SK-N-SH (cell line): ENCODE measurements at regions not wholly inside any gene's neighbourhood (a gene's known extent, or its start where the extent isn't known, plus 50 kb on each side); places are given as distances from the start of the nearest gene placed in this dataset.

Source experiments
- CTCF ChIA-PET: fragments of 300-600, 350-600 bp; formaldehyde crosslinking; extraction: SDS; loops from one replicate; lab custom pipeline; 2021; lab: Yijun Ruan, JAX
- POLR2A ChIA-PET: fragments of 350-600 bp; sonication (Branson Sonifier 250); formaldehyde crosslinking; extraction: SDS; loops from one replicate; lab custom pipeline; 2020; ENCODE audit warnings: antibody characterized with exemption, inconsistent platforms; lab: Yijun Ruan, JAX
- DNase-seq: peaks from one replicate; pipeline ENCODE4 v3.0.0; 2012
- H2AFZ ChIP-seq: fragments of 200-600 bp; sonication (generic); 2 replicates; pipeline ENCODE4 v1.8.1; 2016; ENCODE audit warnings: antibody characterized with exemption, mild to moderate bottlenecking, low read depth
- H3F3A ChIP-seq: fragments of 200-600 bp; sonication (generic); replicated peaks from 2 replicates; pipeline ENCODE3; 2016; ENCODE audit warnings: antibody characterized with exemption, mild to moderate bottlenecking; ENCODE audit not compliant: insufficient read depth
- H3K27ac ChIP-seq, 2 experiments: fragments of 200-500 bp in 1 of 2; fragments of 200-600 bp in 1 of 2; sonication (Bioruptor generic) in 1 of 2; sonication (generic), shearing (Covaris generic) in 1 of 2; 2 replicates each; pipeline versions ENCODE4 v1.5.1 to v1.6.1; 2014 to 2016; ENCODE audit warnings: low read depth in 2 of 2, inconsistent platforms in 1 of 2, low read length in 1 of 2, mild to moderate bottlenecking in 1 of 2, mixed read lengths in 1 of 2
- H3K27me3 ChIP-seq: fragments of 200-600 bp; sonication (generic), shearing (Covaris generic); 2 replicates; pipeline ENCODE4 v1.6.1; 2016; ENCODE audit warnings: mixed run types; ENCODE audit not compliant: insufficient read depth
- H3K36me3 ChIP-seq, 2 experiments: fragments of 200-500 bp in 1 of 2; fragments of 200-600 bp in 1 of 2; sonication (Bioruptor generic) in 1 of 2; sonication (generic) in 1 of 2; replicated peaks in 1 of 2; 2 replicates each; pipeline versions ENCODE3 to v1.5.1; 2014 to 2016; ENCODE audit warnings: low read length in 1 of 2, mild to moderate bottlenecking in 1 of 2; ENCODE audit not compliant: insufficient read depth in 2 of 2, control insufficient read depth in 1 of 2
- H3K4me1 ChIP-seq, 2 experiments: fragments of 200-500 bp in 1 of 2; fragments of 200-600 bp in 1 of 2; sonication (Bioruptor generic) in 1 of 2; sonication (generic), shearing (Covaris generic) in 1 of 2; 2 replicates each; pipeline versions ENCODE4 v1.5.1 to v1.6.1; 2014 to 2016; ENCODE audit warnings: low read depth in 1 of 2, low read length in 1 of 2, mixed run types in 1 of 2; ENCODE audit not compliant: insufficient read depth in 2 of 2, control insufficient read depth in 1 of 2
- H3K4me2 ChIP-seq: fragments of 200-600 bp; sonication (generic), shearing (Covaris generic); 2 replicates; pipeline ENCODE4 v1.6.1; 2017; ENCODE audit warnings: mixed run types
- H3K4me3 ChIP-seq, 2 experiments: fragments of 200-500 bp in 1 of 2; fragments of 200-600 bp in 1 of 2; sonication (Bioruptor generic) in 1 of 2; sonication (generic), shearing (Covaris generic) in 1 of 2; 2 replicates each; pipeline versions ENCODE4 v1.5.1 to v1.8.1; 2014 to 2016; ENCODE audit warnings: low read depth in 2 of 2, inconsistent platforms in 1 of 2, low read length in 1 of 2, mild to moderate bottlenecking in 1 of 2, mixed read lengths in 1 of 2, moderate library complexity in 1 of 2
- H3K79me2 ChIP-seq: fragments of 200-600 bp; sonication (generic); 2 replicates; pipeline ENCODE4 v1.8.1; 2017; ENCODE audit warnings: mild to moderate bottlenecking; ENCODE audit not compliant: insufficient read depth
- H3K9ac ChIP-seq: fragments of 200-600 bp; sonication (generic); 2 replicates; pipeline ENCODE4 v1.6.1; 2017; ENCODE audit warnings: mixed run types
- H3K9me2 ChIP-seq: fragments of 200-600 bp; sonication (generic); 2 replicates; pipeline ENCODE4 v1.6.1; 2017; ENCODE audit warnings: mixed run types
- H3K9me3 ChIP-seq: fragments of 200-600 bp; sonication (generic); 2 replicates; pipeline ENCODE4 v1.6.1; 2017; ENCODE audit warnings: mixed run types, mild to moderate bottlenecking, moderate library complexity
- H4K20me1 ChIP-seq: fragments of 200-600 bp; sonication (generic); 2 replicates; pipeline ENCODE4 v1.6.1; 2017; ENCODE audit warnings: mild to moderate bottlenecking, mixed run types; ENCODE audit not compliant: insufficient read depth
- CHD2 ChIP-seq: fragments of 150-350 bp; IDR thresholded peaks from 2 replicates; pipeline ENCODE4 v1.6.1; 2018; ENCODE audit warnings: low read length; ENCODE audit not compliant: partially characterized antibody
- EP300 ChIP-seq, 2 experiments: IDR thresholded peaks; 2 replicates each; pipeline versions ENCODE4 v1.4.0 to v1.6.1; 2012; ENCODE audit warnings: borderline replicate concordance in 1 of 2, low read depth in 1 of 2, low read length in 1 of 2
- FOSL2 ChIP-seq: IDR thresholded peaks from 2 replicates; pipeline ENCODE4 v1.4.0; 2012; ENCODE audit warnings: low read depth, mild to moderate bottlenecking, moderate library complexity, borderline replicate concordance
- FOXJ3 ChIP-seq: sonication (generic); formaldehyde crosslinking; IDR thresholded peaks from 2 replicates; pipeline ENCODE4 v1.5.1; 2020; ENCODE audit warnings: mild to moderate bottlenecking, missing genetic modification reagents
- FOXM1 ChIP-seq: IDR thresholded peaks from 2 replicates; pipeline ENCODE4 v1.4.0; 2012; ENCODE audit warnings: low read depth, mild to moderate bottlenecking
- GABPA ChIP-seq: IDR thresholded peaks from 2 replicates; pipeline ENCODE4 v1.4.0; 2012; ENCODE audit warnings: low read depth, mild to moderate bottlenecking
- MEF2A ChIP-seq: IDR thresholded peaks from 2 replicates; pipeline ENCODE4 v1.4.0; 2012; ENCODE audit warnings: low read depth, borderline replicate concordance
- NFIC ChIP-seq: IDR thresholded peaks from 2 replicates; pipeline ENCODE4 v1.4.0; 2012; ENCODE audit warnings: borderline replicate concordance
- RAD21 ChIP-seq: IDR thresholded peaks from 2 replicates; pipeline ENCODE4 v1.6.1; 2012; ENCODE audit warnings: mild to moderate bottlenecking, low read length
- REST ChIP-seq: IDR thresholded peaks from 2 replicates; pipeline ENCODE4 v1.6.1; 2012; ENCODE audit warnings: mild to moderate bottlenecking, low read depth, low read length, moderate library complexity
- SMC3 ChIP-seq: IDR thresholded peaks from 2 replicates; pipeline ENCODE4 v1.6.1; 2012; ENCODE audit warnings: low read depth, low read length, improper control_type of control experiment
- TCF12 ChIP-seq: IDR thresholded peaks from 2 replicates; pipeline ENCODE4 v1.4.0; 2012
- TEAD4 ChIP-seq: IDR thresholded peaks from 2 replicates; pipeline ENCODE4 v1.4.0; 2012; ENCODE audit warnings: mild to moderate bottlenecking, borderline replicate concordance; ENCODE audit not compliant: insufficient read depth
- USF1 ChIP-seq: IDR thresholded peaks from 2 replicates; pipeline ENCODE4 v1.4.0; 2012; ENCODE audit warnings: low read depth, borderline replicate concordance
- YY1 ChIP-seq: IDR thresholded peaks from 2 replicates; pipeline ENCODE4 v1.4.0; 2012; ENCODE audit warnings: low read depth, mild to moderate bottlenecking
- WGBS: methylation state at CpG from one replicate; pipeline ENCODE4 v1.1.6; 2017; ENCODE audit warnings: low lambda C conversion rate; 5-methylcytosine and 5-hydroxymethylcytosine counted together
- TF ChIP-seq, protein P1 (sequence below): IDR thresholded peaks from 2 replicates; pipeline ENCODE4 v1.4.0; 2012; ENCODE audit warnings: low read depth, borderline replicate concordance
- TF ChIP-seq, protein P2 (sequence below): fragments of 200-600 bp; sonication (generic); IDR thresholded peaks from 2 replicates; pipeline ENCODE4 v1.6.1; 2017; ENCODE audit warnings: antibody characterized with exemption, mild to moderate bottlenecking, moderate library complexity

- Histone ChIP-seq H3K4me3 (no peak overlapping the region), H4K20me1 (no peaks in the 10 kb centered on the region), H3K79me2 (no peaks in the 10 kb centered on the region), H3K9me2 (no peaks in the 10 kb centered on the region), H3K27me3 (no peaks in the 10 kb centered on the region), H3K9me3 (no peaks in the 10 kb centered on the region), H3K36me3 (no peaks in the 10 kb centered on the region), H3K4me1 (peaks cover 0 to 29% of the 10 kb centered on the region in 2 experiments; a peak in 2 of 4 replicates), H3K27ac (no peak overlapping the region), H3K9ac (no peak overlapping the region), H3K4me2 (no peak overlapping the region), H3F3A (no peaks in the 10 kb centered on the region), H2AFZ (no peak overlapping the region)
- ChIA-PET CTCF (interaction anchor here (1.1 kb wide), 1 partner anchor 262 kb away, joined by 4 read pairs; no protein-coding TSS in a partner anchor), POLR2A (no interaction called here)
- 79% methylated on average over 5 of the region's 5 CpGs for WGBS
- no peak for DNase-seq
- TF ChIP-seq, protein P1, sequence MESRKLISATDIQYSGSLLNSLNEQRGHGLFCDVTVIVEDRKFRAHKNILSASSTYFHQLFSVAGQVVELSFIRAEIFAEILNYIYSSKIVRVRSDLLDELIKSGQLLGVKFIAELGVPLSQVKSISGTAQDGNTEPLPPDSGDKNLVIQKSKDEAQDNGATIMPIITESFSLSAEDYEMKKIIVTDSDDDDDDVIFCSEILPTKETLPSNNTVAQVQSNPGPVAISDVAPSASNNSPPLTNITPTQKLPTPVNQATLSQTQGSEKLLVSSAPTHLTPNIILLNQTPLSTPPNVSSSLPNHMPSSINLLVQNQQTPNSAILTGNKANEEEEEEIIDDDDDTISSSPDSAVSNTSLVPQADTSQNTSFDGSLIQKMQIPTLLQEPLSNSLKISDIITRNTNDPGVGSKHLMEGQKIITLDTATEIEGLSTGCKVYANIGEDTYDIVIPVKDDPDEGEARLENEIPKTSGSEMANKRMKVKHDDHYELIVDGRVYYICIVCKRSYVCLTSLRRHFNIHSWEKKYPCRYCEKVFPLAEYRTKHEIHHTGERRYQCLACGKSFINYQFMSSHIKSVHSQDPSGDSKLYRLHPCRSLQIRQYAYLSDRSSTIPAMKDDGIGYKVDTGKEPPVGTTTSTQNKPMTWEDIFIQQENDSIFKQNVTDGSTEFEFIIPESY = no peak
- TF ChIP-seq YY1 (no peak), FOXM1 (no peak), TEAD4 (no peak), EP300 (IDR thresholded peaks at IDR 0.05; ENCODE audit: borderline replicate concordance in 1 of 2, low read depth in 1 of 2, low read length in 1 of 2) (no peak), FOXJ3 (CRISPR knock-in tag) (no peak), MEF2A (no peak), CHD2 (no peak), USF1 (no peak), NFIC (no peak), FOSL2 (no peak), GABPA (no peak), TCF12 (no peak), REST (no peak), RAD21 (no peak), SMC3 (no peak)
- TF ChIP-seq, protein P2, sequence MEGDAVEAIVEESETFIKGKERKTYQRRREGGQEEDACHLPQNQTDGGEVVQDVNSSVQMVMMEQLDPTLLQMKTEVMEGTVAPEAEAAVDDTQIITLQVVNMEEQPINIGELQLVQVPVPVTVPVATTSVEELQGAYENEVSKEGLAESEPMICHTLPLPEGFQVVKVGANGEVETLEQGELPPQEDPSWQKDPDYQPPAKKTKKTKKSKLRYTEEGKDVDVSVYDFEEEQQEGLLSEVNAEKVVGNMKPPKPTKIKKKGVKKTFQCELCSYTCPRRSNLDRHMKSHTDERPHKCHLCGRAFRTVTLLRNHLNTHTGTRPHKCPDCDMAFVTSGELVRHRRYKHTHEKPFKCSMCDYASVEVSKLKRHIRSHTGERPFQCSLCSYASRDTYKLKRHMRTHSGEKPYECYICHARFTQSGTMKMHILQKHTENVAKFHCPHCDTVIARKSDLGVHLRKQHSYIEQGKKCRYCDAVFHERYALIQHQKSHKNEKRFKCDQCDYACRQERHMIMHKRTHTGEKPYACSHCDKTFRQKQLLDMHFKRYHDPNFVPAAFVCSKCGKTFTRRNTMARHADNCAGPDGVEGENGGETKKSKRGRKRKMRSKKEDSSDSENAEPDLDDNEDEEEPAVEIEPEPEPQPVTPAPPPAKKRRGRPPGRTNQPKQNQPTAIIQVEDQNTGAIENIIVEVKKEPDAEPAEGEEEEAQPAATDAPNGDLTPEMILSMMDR = no peak
These were observed 71.6 kb downstream of the EPHB3 start for GRCh38 chr3:184633237-184633579.
